Mucosa of gallbladder (tissue), 1 donor: ENCODE measurements at regions not wholly inside any gene's neighbourhood (a gene's known extent, or its start where the extent isn't known, plus 50 kb on each side); places are given as distances from the start of the nearest gene placed in this dataset.

ENCODE experiments used
- DNase-seq: peaks from one replicate; pipeline ENCODE4 v3.0.0-alpha.2; 2020; ENCODE audit warnings: low spot score
- donor health status: DM: no; HTN: no; CAD: no.

- peak; percentile 19 for DNase-seq
Observed at GRCh38 chr14:58697930-58698642, 60.3 kb downstream of the DACT1 start.

GRCh38 chr14:58699681-58700205, 62.0 kb downstream of the DACT1 start:
- DNase-seq: no peak

- no peak for DNase-seq
Observed at GRCh38 chr14:58701156-58701555, 63.4 kb downstream of the DACT1 start.

- DNase-seq: peak; percentile 14
Observed at GRCh38 chr14:58701604-58702003, 63.8 kb downstream of the DACT1 start.

GRCh38 chr14:58702441-58703160, 64.8 kb downstream of the DACT1 start:
- DNase-seq: no peak

GRCh38 chr14:58703161-58703506, 65.4 kb downstream of the DACT1 start:
- no peak for DNase-seq

- DNase-seq: no peak
Observed at GRCh38 chr14:58705066-58705465, 67.3 kb downstream of the DACT1 start.

- no peak for DNase-seq
Observed at GRCh38 chr14:58707949-58708348, 70.2 kb downstream of the DACT1 start.

- no peak for DNase-seq
Observed at GRCh38 chr14:58709949-58710348, 72.2 kb downstream of the DACT1 start.

GRCh38 chr14:58711382-58711781, 73.6 kb downstream of the DACT1 start:
- DNase-seq: no peak

GRCh38 chr14:58712357-58712756, 74.6 kb downstream of the DACT1 start:
- DNase-seq: no peak

GRCh38 chr14:58713677-58714076, 75.9 kb downstream of the DACT1 start:
- DNase-seq: no peak

- no peak for DNase-seq
Observed at GRCh38 chr14:58716706-58717105, 78.9 kb downstream of the DACT1 start.

GRCh38 chr14:58717211-58717610, 79.4 kb downstream of the DACT1 start:
- no peak for DNase-seq

GRCh38 chr14:58717813-58718212, 80.1 kb downstream of the DACT1 start:
- no peak for DNase-seq

GRCh38 chr14:58718226-58719205, 80.8 kb downstream of the DACT1 start:
- DNase-seq: no peak

GRCh38 chr14:58721723-58722122, 84.0 kb downstream of the DACT1 start:
- DNase-seq: no peak

GRCh38 chr14:58722441-58722840, 84.7 kb downstream of the DACT1 start:
- DNase-seq: no peak

GRCh38 chr14:58724206-58724605, 86.4 kb downstream of the DACT1 start:
- no peak for DNase-seq

- no peak for DNase-seq
Observed at GRCh38 chr14:58724702-58725101, 86.9 kb downstream of the DACT1 start.

- no peak for DNase-seq
Observed at GRCh38 chr14:58725226-58725625, 87.5 kb downstream of the DACT1 start.

GRCh38 chr14:58725871-58726270, 88.1 kb downstream of the DACT1 start:
- no peak for DNase-seq
